ENCODE measurements at regions not wholly inside any gene's neighbourhood (a gene's known extent, or its start where the extent isn't known, plus 50 kb on each side); places are given as distances from the start of the nearest gene placed in this dataset.

DNA sequence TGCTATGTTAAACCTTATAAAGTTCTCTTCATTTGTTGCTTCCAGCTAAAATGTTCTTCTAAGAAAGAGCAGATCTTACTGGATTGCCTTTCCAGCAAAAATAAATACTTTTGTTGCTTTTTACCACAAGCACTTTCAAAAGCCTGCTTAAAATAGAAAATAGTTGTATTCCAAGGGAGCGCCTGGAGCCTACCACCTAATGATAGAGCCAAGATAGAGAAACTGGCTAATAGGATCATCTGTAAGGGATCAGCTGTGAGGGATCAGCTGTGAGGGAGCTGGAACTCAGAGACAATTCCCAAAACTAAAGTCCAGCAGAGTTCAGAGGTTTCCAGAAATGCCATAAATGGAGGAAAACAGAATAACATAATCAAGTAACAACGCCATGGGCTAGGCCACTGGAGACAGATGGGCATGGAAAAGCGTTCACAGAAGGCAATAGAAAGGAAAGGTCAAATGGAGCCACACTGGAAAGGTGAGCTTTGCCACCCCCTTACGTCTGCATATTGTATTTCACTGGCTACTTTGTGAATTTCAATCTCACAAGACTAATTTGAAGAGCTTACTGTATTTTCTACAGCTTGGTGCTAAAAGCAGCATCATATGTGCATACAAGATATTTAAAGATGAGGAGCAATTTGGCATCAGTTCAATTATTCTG, 140.6 kb upstream of the TLE4 start (continued):
- TF ChIP-seq, protein P1, sequence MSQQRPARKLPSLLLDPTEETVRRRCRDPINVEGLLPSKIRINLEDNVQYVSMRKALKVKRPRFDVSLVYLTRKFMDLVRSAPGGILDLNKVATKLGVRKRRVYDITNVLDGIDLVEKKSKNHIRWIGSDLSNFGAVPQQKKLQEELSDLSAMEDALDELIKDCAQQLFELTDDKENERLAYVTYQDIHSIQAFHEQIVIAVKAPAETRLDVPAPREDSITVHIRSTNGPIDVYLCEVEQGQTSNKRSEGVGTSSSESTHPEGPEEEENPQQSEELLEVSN (IDR thresholded peaks at IDR 0.05), result no peak
- TF ChIP-seq GTF2F1 (IDR thresholded peaks at IDR 0.05; ENCODE audit: borderline replicate concordance, low read depth, low read length) (no peak), SIN3A (conservative IDR thresholded peaks at IDR 0.05 in 1 of 2, IDR thresholded peaks at IDR 0.05 in 1 of 2; ENCODE audit: low read depth in 1 of 2, low read length in 2 of 2) (no peak), CBX8 (IDR thresholded peaks at IDR 0.05; ENCODE audit: borderline replicate concordance, low read depth, low read length) (no peak), MAX (IDR thresholded peaks at IDR 0.05) (no peak), SUZ12 (IDR thresholded peaks at IDR 0.05; ENCODE audit: low read length) (no peak), SP2 (IDR thresholded peaks at IDR 0.05; ENCODE audit: low read length) (no peak), RNF2 (IDR thresholded peaks at IDR 0.05; ENCODE audit: borderline replicate concordance, low read depth, low read length, missing control alignments, poor library complexity, severe bottlenecking) (no peak)
